HUES6 (cell line): ENCODE measurements at regions not wholly inside any gene's neighbourhood (a gene's known extent, or its start where the extent isn't known, plus 50 kb on each side); places are given as distances from the start of the nearest gene placed in this dataset.

Experiments
- H3K27ac ChIP-seq: 2 replicates; pipeline ENCODE4 v1.7.0; 2013; ENCODE audit warnings: low read depth, mild to moderate bottlenecking, low read length, inconsistent platforms
- H3K27me3 ChIP-seq: 2 replicates; pipeline ENCODE4 v1.6.1; 2013; ENCODE audit warnings: low read length; ENCODE audit not compliant: control insufficient read depth, insufficient read depth
- H3K36me3 ChIP-seq: 2 replicates; pipeline ENCODE4 v1.6.1; 2013; ENCODE audit warnings: low read length; ENCODE audit not compliant: control insufficient read depth, insufficient read depth
- H3K4me1 ChIP-seq: 2 replicates; pipeline ENCODE4 v1.6.1; 2013; ENCODE audit warnings: low read length; ENCODE audit not compliant: control insufficient read depth, insufficient read depth
- H3K4me3 ChIP-seq: 2 replicates; pipeline ENCODE4 v1.5.1; 2013; ENCODE audit warnings: low read depth, low read length
- H3K9ac ChIP-seq: one replicate; pipeline ENCODE4 v1.6.1; 2013; ENCODE audit warnings: mild to moderate bottlenecking, low read length
- H3K9me3 ChIP-seq: 2 replicates; pipeline ENCODE4 v1.6.1; 2013; ENCODE audit warnings: low read depth, low read length; ENCODE audit not compliant: control insufficient read depth, insufficient read depth

DNA sequence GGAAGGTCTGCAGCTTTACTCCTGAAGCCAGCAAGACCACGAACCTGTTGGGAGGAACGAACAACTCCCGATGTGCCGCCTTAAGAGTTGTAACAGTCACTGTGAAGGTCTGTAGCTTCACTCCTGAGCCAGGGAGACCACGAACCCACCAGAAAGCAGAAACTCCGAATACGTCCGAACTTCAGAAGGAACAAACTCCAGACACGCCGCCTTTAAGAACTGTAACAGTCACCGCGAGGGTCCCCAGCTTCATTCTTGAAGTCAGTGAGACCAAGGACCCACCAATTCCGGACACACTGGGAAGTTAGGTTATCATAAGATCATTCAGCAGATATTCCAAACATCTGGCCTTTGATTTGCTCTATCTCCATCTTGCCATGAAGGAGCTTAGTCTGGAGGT, 1623.0 kb downstream of the SLITRK1 start:
- no peaks in the 10 kb centered on the region for H3K4me1 ChIP-seq
- no peak overlapping the region for H3K9ac ChIP-seq
- no peak overlapping the region for H3K4me3 ChIP-seq
- H3K27me3 ChIP-seq = no peaks in the 10 kb centered on the region
- H3K36me3 ChIP-seq = no peaks in the 10 kb centered on the region
- H3K27ac ChIP-seq = no peak overlapping the region
- H3K9me3 ChIP-seq = peaks cover 4% of the 10 kb centered on the region; the same call in 1 of the 2 replicates

DNA sequence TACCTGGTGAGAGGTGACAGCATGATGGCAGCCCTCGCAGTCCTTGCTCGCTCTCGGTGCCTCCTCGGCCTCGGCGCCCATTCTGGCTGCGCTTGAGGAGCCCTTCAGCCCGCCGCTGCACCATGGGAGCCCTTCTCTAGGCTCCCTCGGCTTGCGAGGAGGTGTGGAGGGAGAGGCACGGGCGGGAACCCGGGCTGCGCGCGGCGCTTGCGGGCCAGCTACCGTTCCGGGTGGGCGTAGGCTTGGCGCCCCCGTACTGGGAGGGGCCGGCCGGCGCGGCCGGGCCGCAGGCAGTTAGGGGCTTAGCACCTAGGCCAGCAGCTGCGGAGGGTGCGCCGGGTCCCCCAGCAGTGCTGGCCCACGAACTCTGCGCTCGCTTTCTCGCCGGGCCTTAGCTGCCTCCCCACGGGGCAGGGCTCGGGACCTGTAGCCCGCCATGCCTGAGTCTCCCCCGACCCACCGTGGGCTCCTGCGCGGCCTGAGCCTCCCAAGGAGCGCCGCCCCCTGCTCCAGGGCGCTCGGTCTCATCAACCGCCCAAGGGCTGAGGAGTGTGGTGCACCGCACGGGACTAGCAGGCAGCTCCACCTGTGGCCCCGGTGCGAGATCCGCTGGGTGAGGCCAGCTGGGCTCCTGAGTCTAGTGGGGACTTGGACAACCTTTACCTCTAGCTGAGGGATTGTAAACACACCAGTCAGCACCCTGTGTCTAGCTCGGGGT, 1624.3 kb downstream of the SLITRK1 start:
- Histone ChIP-seq H3K36me3 (no peaks in the 10 kb centered on the region), H3K4me1 (no peaks in the 10 kb centered on the region), H3K27me3 (no peaks in the 10 kb centered on the region), H3K9ac (no peak overlapping the region), H3K9me3 (peaks cover 4% of the 10 kb centered on the region; the same call in 1 of the 2 replicates), H3K4me3 (no peak overlapping the region), H3K27ac (no peak overlapping the region)

DNA sequence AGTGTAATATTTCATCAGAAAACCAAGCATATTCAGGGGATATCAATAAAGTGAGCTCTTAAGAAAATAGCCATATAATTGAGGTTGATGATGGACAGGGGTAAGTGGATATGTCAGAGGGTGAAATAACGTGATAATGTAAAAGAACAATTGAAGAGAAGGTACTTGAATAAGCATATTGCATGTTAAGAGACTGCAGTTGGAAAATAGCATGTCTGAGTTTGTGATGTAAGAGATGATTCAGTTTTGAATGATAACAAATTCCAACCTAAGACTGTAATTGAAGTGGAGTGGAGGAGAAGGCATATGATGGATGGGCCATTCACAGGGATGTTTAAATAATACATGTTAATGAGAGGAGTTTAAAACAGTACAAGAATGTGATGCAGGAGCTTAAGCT, 1633.5 kb downstream of the SLITRK1 start:
- Histone ChIP-seq H3K9ac (no peak overlapping the region), H3K4me1 (no peaks in the 10 kb centered on the region), H3K36me3 (no peaks in the 10 kb centered on the region), H3K27ac (no peak overlapping the region), H3K4me3 (no peak overlapping the region), H3K27me3 (no peaks in the 10 kb centered on the region), H3K9me3 (no peaks in the 10 kb centered on the region)

DNA sequence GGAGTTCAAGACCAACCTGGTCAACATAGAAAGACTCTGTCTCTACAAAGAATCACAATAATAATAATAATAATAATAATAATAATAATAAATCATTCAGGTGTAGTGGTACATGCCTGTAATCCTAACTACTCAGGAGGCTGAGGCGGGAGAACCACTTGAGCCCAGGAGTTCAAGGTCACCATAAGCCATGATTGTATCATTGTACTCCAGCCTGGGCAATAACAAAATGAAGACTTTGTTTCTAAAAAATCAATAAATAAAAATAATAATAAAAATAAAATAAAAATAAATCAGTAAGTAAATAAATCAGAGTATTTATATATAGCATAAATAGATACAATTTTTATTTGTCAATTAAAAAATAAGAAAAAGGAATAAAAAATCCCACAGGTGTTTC, 1636.4 kb downstream of the SLITRK1 start:
- Histone ChIP-seq H3K27me3 (no peaks in the 10 kb centered on the region), H3K27ac (no peak overlapping the region), H3K4me3 (no peak overlapping the region), H3K9me3 (no peaks in the 10 kb centered on the region), H3K4me1 (no peaks in the 10 kb centered on the region), H3K36me3 (no peaks in the 10 kb centered on the region), H3K9ac (no peak overlapping the region)

DNA sequence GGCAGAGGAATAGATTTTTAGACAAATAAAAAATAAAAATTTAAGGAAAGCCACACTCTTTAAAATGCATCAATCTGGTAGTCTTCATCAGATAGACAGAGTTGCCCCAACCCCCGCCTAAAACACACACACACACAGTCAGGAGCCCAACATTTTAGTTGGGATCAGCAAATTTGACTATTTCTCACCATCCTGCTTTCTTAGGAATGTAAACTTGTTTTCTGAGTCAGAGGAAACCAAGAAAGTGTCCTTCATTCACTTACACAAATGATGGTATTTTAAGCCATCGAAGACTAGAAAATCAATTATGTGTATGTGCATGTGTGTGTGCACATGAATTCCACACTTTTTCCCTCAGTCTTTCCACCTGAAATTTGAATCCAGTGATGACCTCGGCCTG, 1657.5 kb downstream of the SLITRK1 start:
- no peak overlapping the region for H3K4me3 ChIP-seq
- no peak overlapping the region for H3K27ac ChIP-seq
- no peak overlapping the region for H3K9ac ChIP-seq
- no peaks in the 10 kb centered on the region for H3K4me1 ChIP-seq
- H3K9me3 ChIP-seq = peaks cover 7% of the 10 kb centered on the region; the same call in 1 of the 2 replicates
- no peaks in the 10 kb centered on the region for H3K27me3 ChIP-seq
- no peaks in the 10 kb centered on the region for H3K36me3 ChIP-seq

DNA sequence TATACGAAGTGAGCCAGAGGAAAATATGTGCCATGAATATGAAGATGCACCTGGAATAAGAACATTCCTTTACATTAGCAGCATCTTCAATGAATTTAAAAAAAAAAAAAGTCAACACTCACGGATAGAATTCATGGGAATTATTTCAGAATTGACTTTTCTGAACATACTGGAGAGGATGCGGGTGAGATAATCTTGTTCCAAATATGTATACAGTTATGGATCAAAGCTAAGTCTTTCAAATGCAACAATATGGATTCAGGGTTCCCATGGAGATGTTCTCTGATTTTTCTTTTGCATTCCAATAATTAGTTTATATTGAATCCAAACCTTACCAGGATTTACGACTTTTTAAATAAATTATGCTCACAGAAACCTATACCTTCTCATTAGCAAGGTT, 1660.7 kb downstream of the SLITRK1 start:
- Histone ChIP-seq H3K9me3 (no peaks in the 10 kb centered on the region), H3K4me3 (no peak overlapping the region), H3K9ac (no peak overlapping the region), H3K27ac (no peak overlapping the region), H3K36me3 (no peaks in the 10 kb centered on the region), H3K27me3 (no peaks in the 10 kb centered on the region), H3K4me1 (no peaks in the 10 kb centered on the region)

DNA sequence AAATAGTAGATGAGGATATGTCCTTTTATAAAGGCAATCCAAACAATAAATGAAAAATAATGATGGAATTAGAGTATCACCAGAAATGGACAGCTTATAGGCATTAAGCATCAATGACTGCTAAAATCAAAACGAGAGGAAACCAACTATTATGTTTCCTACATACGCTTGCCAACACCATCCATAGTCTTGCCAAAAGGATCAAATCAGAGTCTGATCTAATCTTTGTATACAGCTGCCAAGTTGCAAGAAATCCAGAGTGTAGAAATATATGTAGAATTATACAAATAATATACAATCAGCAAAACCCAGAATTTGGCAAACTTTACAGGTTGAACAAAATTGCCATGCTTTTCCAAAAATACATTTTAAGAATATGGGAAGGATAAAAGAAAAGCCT, 1661.6 kb downstream of the SLITRK1 start:
- no peak overlapping the region for H3K9ac ChIP-seq
- no peak overlapping the region for H3K4me3 ChIP-seq
- no peaks in the 10 kb centered on the region for H3K4me1 ChIP-seq
- H3K27ac ChIP-seq = no peak overlapping the region
- H3K27me3 ChIP-seq = no peaks in the 10 kb centered on the region
- no peaks in the 10 kb centered on the region for H3K36me3 ChIP-seq
- peaks cover 5% of the 10 kb centered on the region for H3K9me3 ChIP-seq

DNA sequence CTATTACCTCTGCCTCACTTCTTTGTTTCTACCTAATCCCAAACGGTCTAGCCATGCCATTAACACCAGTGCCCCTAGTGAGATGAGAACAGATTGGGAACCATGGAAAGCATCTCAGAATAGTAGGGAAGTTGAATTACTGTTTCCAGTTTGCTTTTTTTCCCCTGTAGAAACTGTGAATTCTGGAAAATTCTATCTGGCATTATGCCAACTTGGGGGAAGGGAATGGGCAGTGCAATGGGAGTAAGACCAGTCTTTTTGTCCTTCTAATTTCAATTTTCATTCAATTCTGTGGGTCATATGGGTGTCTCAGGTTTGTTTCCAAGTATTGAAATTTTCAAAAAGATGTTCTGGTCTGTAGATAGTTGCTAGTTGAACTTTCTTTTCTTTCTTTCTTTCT, 1666.1 kb downstream of the SLITRK1 start:
- Histone ChIP-seq H3K4me1 (no peaks in the 10 kb centered on the region), H3K4me3 (no peak overlapping the region), H3K9ac (no peak overlapping the region), H3K27ac (no peak overlapping the region), H3K36me3 (no peaks in the 10 kb centered on the region), H3K27me3 (no peaks in the 10 kb centered on the region), H3K9me3 (peaks cover 27% of the 10 kb centered on the region)

DNA sequence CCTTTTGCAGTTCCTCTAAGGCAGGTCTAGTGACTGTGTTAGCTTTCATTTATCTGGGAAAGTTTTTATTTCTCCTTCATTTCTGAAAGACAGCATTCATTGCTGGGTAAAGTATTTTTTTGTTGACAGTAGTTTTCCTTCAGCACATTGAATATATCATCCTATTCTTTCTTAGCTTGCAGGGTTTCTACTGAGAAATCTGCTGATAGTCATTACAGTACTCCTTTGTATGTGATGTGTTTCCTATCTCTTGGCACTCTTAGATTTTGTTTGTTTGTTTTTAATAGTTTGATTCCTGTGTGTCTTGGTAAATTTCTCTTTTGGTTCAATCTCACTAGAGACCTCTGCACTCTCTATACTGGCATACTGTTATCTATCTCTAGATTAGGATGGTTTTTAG, 1667.9 kb downstream of the SLITRK1 start:
- H3K36me3 ChIP-seq = no peaks in the 10 kb centered on the region
- H3K27me3 ChIP-seq = no peaks in the 10 kb centered on the region
- H3K9ac ChIP-seq = no peak overlapping the region
- H3K9me3 ChIP-seq = peaks cover 27% of the 10 kb centered on the region
- H3K4me3 ChIP-seq = no peak overlapping the region
- no peaks in the 10 kb centered on the region for H3K4me1 ChIP-seq
- no peak overlapping the region for H3K27ac ChIP-seq

DNA sequence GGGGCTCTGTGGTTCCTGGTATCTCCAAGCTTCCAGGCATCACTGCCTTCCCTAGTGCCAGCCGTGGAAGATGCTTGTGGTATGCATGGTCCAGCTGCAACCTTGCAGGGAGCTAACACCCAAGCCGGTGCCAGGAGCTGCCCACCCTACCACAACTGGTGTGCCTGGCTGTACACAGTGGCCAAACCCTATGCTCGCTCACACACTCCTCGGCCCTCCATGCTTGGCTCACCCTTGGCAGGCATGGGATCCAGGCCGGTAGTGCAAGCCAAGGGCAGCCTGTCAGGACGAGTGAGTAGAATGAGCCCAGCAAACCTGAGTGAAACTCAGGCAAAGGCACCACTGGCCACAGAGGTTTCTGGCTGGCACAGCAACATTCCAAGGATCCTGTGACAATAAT, 1676.0 kb downstream of the SLITRK1 start:
- no peaks in the 10 kb centered on the region for H3K27me3 ChIP-seq
- no peaks in the 10 kb centered on the region for H3K36me3 ChIP-seq
- H3K4me1 ChIP-seq = no peaks in the 10 kb centered on the region
- H3K9ac ChIP-seq = no peak overlapping the region
- no peak overlapping the region for H3K27ac ChIP-seq
- no peaks in the 10 kb centered on the region for H3K9me3 ChIP-seq
- H3K4me3 ChIP-seq = no peak overlapping the region

DNA sequence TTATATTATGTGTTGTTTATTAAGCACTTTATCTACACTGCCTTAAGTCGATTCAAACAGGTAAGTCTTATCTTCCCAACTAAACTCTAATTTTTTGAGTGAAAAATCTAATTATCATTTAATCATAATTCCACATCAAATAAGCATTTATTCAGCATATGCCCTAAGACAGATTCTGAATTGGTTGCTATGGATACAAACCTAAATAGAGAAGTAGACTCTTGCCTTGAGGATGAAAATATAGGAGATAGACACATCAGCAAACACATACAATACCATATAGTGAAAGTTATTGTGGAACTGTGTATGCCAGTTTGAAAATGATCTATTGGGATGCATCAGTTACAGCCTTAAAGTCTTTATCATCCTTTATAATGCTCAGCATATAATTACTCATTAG, 1679.9 kb downstream of the SLITRK1 start:
- Histone ChIP-seq H3K4me1 (no peaks in the 10 kb centered on the region), H3K27me3 (no peaks in the 10 kb centered on the region), H3K27ac (no peak overlapping the region), H3K9ac (no peak overlapping the region), H3K9me3 (no peaks in the 10 kb centered on the region), H3K4me3 (no peak overlapping the region), H3K36me3 (no peaks in the 10 kb centered on the region)
